HG02571 (cell line): ENCODE measurements at regions not wholly inside any gene's neighbourhood (a gene's known extent, or its start where the extent isn't known, plus 50 kb on each side); places are given as distances from the start of the nearest gene placed in this dataset.

ENCODE experiments used
- ATAC-seq: cut with Tn5 transposase; IDR thresholded peaks from one replicate; pipeline ENCODE4 v1.9.1; 2021; ENCODE audit warnings: mild to moderate bottlenecking, moderate library complexity; ENCODE audit not compliant: unreplicated experiment

GRCh38 chr13:106354961-106355360 is 180.5 kb downstream of the EFNB2 start:
- ATAC-seq = no peak

- no peak for ATAC-seq
Measured at GRCh38 chr13:106352850-106353249, 182.6 kb downstream of the EFNB2 start.

- no peak for ATAC-seq
Measured at GRCh38 chr13:106351251-106351650, 184.2 kb downstream of the EFNB2 start.

GRCh38 chr13:106350208-106350607 is 185.3 kb downstream of the EFNB2 start:
- ATAC-seq = no peak

GRCh38 chr13:106349080-106349931 is 186.2 kb downstream of the EFNB2 start:
- ATAC-seq = no peak

- no peak for ATAC-seq
Measured at GRCh38 chr13:106348075-106348840, 187.2 kb downstream of the EFNB2 start.

- ATAC-seq = no peak
Measured at GRCh38 chr13:106344342-106344741, 191.1 kb downstream of the EFNB2 start.

- ATAC-seq = no peak
Measured at GRCh38 chr13:106343836-106344235, 191.6 kb downstream of the EFNB2 start.

- no peak for ATAC-seq
Measured at GRCh38 chr13:106340249-106340648, 195.2 kb downstream of the EFNB2 start.

- ATAC-seq = no peak
Measured at GRCh38 chr13:106337096-106337850, 198.2 kb downstream of the EFNB2 start.

- ATAC-seq = no peak
Measured at GRCh38 chr13:106336668-106337067, 198.8 kb downstream of the EFNB2 start.

GRCh38 chr13:106332621-106333020 is 202.8 kb downstream of the EFNB2 start:
- ATAC-seq = no peak

GRCh38 chr13:106331116-106331515 is 204.3 kb downstream of the EFNB2 start:
- no peak for ATAC-seq

- no peak for ATAC-seq
Measured at GRCh38 chr13:106329941-106330340, 205.5 kb downstream of the EFNB2 start.

GRCh38 chr13:106326751-106327150 is 208.7 kb downstream of the EFNB2 start:
- no peak for ATAC-seq

- no peak for ATAC-seq
Measured at GRCh38 chr13:106324444-106324843, 211.0 kb downstream of the EFNB2 start.

GRCh38 chr13:106322628-106323027 is 212.8 kb downstream of the EFNB2 start:
- no peak for ATAC-seq

- ATAC-seq = no peak
Measured at GRCh38 chr13:106318941-106319411, 216.5 kb downstream of the EFNB2 start.

GRCh38 chr13:106314417-106314816 is 221.0 kb downstream of the EFNB2 start:
- no peak for ATAC-seq

GRCh38 chr13:106311004-106311403 is 224.5 kb downstream of the EFNB2 start:
- no peak for ATAC-seq

- no peak for ATAC-seq
Measured at GRCh38 chr13:106310291-106310865, 225.1 kb downstream of the EFNB2 start.
